ENCODE measurements at regions not wholly inside any gene's neighbourhood (a gene's known extent, or its start where the extent isn't known, plus 50 kb on each side); places are given as distances from the start of the nearest gene placed in this dataset.

DNA sequence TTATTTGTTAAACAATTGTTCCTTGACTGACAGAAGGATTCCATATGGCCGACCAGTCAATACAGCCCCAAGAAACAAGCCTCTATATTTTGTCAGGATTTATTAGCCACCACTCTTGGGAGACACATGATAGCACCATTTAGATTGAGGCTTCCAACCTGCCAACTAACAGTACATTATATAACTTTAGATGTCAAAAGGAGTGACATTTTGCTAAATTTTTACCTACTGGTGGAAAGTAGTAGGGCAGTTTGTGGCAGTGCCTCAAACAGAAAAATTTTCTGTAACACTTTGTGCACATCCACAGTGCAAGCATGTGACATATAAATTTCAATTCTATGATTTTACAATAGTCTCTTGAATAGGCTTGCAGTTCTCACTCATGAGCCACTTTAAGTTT lies 464.0 kb downstream of the TRIB2 start:
- in situ Hi-C loops (cut with HindIII; ENCODE audit: low sequenced_read_pairs): no loop called here
- no peak overlapping the region for H3K4me3 ChIP-seq (ENCODE audit: low read depth, low read length)
- TF ChIP-seq, protein P1, sequence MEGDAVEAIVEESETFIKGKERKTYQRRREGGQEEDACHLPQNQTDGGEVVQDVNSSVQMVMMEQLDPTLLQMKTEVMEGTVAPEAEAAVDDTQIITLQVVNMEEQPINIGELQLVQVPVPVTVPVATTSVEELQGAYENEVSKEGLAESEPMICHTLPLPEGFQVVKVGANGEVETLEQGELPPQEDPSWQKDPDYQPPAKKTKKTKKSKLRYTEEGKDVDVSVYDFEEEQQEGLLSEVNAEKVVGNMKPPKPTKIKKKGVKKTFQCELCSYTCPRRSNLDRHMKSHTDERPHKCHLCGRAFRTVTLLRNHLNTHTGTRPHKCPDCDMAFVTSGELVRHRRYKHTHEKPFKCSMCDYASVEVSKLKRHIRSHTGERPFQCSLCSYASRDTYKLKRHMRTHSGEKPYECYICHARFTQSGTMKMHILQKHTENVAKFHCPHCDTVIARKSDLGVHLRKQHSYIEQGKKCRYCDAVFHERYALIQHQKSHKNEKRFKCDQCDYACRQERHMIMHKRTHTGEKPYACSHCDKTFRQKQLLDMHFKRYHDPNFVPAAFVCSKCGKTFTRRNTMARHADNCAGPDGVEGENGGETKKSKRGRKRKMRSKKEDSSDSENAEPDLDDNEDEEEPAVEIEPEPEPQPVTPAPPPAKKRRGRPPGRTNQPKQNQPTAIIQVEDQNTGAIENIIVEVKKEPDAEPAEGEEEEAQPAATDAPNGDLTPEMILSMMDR (IDR thresholded peaks at IDR 0.05; ENCODE audit: low read depth, low read length, missing control alignments): no peak
- DNase-seq (ENCODE audit: low read depth): no peak

DNA sequence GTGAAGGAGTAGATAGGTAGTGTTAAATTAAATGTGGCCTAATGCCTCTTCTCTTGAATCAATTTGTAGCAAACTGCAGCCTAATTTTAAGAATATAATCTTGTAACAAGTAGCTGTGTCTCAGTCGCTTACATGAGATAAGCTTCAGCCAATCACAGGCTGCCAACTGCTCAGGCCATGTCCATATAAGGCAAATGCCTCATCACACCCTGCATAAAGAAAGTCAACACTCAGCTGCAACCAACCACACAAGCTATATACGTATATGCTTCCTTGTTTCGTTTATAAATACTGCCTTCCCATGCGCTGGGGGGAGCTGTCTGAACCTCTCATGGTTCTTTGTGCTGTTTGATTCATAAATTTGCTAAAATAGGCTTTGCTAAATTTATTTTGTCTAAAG lies 476.3 kb downstream of the TRIB2 start:
- TF ChIP-seq, protein P1 (IDR thresholded peaks at IDR 0.05; ENCODE audit: low read depth, low read length, missing control alignments): no peak
- DNase-seq (ENCODE audit: low read depth): no peak
- in situ Hi-C loops (cut with HindIII; ENCODE audit: low sequenced_read_pairs): no loop called here
- no peak overlapping the region for H3K4me3 ChIP-seq (ENCODE audit: low read depth, low read length)

DNA sequence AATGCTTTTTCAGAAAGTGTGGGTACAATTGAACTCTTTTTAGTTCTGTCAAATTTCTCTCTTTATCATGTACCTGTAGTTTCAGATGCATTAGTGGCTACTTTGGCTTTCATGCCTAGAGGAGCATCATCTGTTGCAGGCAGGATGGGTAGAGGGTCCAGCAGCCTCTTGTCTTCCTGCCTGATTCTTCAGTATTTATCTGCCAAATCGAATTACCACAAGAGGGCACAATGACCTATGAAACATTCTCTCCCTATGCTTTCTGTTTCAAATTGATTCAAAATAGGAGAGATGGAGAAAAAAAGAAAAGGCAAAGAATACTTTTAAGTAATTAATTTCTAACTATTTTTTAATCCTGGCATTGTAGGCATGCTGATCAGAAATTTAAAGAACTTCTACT lies 477.2 kb downstream of the TRIB2 start:
- peak; percentile 33 for DNase-seq (ENCODE audit: low read depth)
- TF ChIP-seq, protein P1 (IDR thresholded peaks at IDR 0.05; ENCODE audit: low read depth, low read length, missing control alignments): peak; percentile 54

DNA sequence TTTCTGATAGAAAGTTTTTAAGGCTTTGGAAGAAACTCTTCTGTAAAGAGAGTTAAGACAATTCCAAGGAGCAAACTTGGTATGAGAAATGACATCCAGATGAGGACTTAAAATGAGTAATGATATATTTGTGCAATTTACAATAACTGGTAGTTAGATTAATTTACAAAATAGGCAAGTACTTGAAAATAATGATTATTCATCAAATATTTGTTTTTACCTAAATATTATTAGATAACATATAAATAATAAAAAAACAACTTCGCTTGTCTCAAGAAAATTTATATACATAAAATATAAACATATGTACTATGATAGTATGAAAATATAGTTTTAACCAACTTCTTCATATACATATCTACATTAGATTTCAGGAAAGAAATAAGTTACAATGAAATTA lies 478.5 kb downstream of the TRIB2 start:
- H3K4me3 ChIP-seq (ENCODE audit: low read depth, low read length): no peak overlapping the region
- in situ Hi-C loops (cut with HindIII; ENCODE audit: low sequenced_read_pairs): no loop called here
- DNase-seq (ENCODE audit: low read depth): no peak
- TF ChIP-seq, protein P1 (IDR thresholded peaks at IDR 0.05; ENCODE audit: low read depth, low read length, missing control alignments): no peak

More for the DNA sequence above, 477.2 kb downstream of the TRIB2 start:
- in situ Hi-C loops (cut with HindIII; ENCODE audit: low sequenced_read_pairs): no loop called here
- H3K4me3 ChIP-seq (ENCODE audit: low read depth, low read length): no peak overlapping the region

DNA sequence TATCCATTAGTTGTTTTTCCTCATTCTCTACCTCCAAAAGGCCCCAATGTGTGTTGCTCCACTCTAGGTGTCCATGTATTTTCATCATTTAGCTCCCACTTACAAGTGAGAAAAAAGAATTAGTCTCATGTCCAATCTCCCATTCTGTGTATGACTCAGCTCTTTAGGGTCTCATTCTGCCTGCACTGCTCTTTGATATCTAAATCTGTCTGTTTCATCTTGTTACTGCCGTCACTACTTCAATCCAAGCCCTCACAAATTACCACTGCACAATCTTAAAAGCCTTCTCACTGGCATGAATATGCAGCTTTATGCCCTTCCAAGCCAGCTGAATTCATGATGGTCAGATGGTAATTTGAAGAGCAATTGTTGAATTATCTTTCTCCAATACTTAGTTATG lies 480.5 kb downstream of the TRIB2 start:
- TF ChIP-seq, protein P1 (IDR thresholded peaks at IDR 0.05; ENCODE audit: low read depth, low read length, missing control alignments): no peak
- H3K4me3 ChIP-seq (ENCODE audit: low read depth, low read length): no peak overlapping the region
- DNase-seq (ENCODE audit: low read depth): no peak
- in situ Hi-C loops (cut with HindIII; ENCODE audit: low sequenced_read_pairs): no loop called here

DNA sequence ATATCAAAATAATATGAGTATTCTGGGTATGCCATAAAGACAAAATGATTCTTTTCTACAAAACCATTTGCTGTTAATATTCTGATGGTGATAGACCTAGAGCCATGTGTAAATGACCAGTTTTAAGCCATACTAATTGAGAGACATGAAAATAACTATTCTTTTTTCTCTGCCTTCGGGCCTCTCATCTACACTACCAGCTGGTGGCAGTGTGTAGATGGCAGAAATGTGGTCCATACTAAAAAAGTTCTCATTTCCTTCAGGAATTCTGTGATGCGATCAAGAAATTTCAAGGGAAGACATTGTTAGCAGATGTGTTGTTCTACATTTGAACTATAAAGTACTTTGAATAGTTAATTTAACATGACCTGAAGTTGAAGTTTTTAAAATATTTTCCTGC lies 485.2 kb downstream of the TRIB2 start:
- TF ChIP-seq, protein P1 (IDR thresholded peaks at IDR 0.05; ENCODE audit: low read depth, low read length, missing control alignments): peak; percentile 42
- H3K4me3 ChIP-seq (ENCODE audit: low read depth, low read length): no peak overlapping the region
- no peak for DNase-seq (ENCODE audit: low read depth)
- in situ Hi-C loops (cut with HindIII; ENCODE audit: low sequenced_read_pairs): no loop called here

DNA sequence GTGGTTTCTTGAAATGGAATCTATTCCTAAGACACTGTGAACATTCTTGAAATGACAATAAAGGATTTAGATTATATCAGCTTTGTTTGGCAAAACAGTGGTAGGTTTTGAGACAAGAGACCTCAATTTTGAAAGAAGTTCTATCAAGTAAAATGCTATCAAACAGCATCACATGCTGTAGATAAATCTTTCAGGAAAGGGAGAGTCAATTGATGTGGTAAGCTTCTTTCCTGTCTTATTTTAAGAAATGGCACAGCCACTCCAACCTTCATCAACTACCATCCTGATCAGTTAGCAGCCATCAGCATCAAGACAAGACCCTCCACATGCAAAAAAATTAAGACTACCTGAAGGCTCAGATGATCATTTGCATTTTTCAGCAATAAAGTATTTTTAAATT lies 495.4 kb downstream of the TRIB2 start:
- TF ChIP-seq, protein P1 (IDR thresholded peaks at IDR 0.05; ENCODE audit: low read depth, low read length, missing control alignments): no peak
- DNase-seq (ENCODE audit: low read depth): no peak
- H3K4me3 ChIP-seq (ENCODE audit: low read depth, low read length): no peak overlapping the region
- in situ Hi-C loops (cut with HindIII; ENCODE audit: low sequenced_read_pairs): no loop called here

All from astrocyte of the cerebellum (primary cell).